Loucy (cell line): ENCODE measurements at regions not wholly inside any gene's neighbourhood (a gene's known extent, or its start where the extent isn't known, plus 50 kb on each side); places are given as distances from the start of the nearest gene placed in this dataset.

Experiments used
- EZH2phosphoT487 ChIP-seq: fragments of 200-600 bp; IDR thresholded peaks from 2 replicates; pipeline ENCODE4 v1.6.1; 2018; ENCODE audit warnings: antibody characterized with exemption, mild to moderate bottlenecking, moderate library complexity, borderline replicate concordance
- TF ChIP-seq, protein P1 (sequence below): fragments of 200-600 bp; sonication (generic); conservative IDR thresholded peaks from 2 replicates; pipeline ENCODE4 v1.5.1; 2014; ENCODE audit warnings: mild to moderate bottlenecking, antibody characterized with exemption, low read length

DNA sequence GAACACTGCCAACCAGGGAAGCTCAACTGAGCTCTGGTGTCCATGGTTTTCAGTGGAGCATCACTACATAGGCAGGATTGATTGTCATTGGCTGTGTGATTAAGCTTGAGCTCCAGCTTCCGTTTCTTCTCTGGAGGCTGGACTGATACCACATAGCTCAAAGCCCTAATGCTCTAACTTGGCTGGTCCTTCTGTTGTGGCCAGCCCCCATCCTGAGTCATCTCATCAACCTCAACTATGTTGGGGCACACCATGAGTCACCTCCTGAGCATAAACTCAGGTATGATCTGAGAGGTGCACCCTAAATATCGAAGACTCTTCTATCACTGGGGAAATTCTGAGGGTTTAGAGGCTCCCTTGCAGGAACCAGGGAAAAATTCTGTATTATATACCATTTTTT, 114.5 kb upstream of the INHBA start:
- TF ChIP-seq, protein P1, sequence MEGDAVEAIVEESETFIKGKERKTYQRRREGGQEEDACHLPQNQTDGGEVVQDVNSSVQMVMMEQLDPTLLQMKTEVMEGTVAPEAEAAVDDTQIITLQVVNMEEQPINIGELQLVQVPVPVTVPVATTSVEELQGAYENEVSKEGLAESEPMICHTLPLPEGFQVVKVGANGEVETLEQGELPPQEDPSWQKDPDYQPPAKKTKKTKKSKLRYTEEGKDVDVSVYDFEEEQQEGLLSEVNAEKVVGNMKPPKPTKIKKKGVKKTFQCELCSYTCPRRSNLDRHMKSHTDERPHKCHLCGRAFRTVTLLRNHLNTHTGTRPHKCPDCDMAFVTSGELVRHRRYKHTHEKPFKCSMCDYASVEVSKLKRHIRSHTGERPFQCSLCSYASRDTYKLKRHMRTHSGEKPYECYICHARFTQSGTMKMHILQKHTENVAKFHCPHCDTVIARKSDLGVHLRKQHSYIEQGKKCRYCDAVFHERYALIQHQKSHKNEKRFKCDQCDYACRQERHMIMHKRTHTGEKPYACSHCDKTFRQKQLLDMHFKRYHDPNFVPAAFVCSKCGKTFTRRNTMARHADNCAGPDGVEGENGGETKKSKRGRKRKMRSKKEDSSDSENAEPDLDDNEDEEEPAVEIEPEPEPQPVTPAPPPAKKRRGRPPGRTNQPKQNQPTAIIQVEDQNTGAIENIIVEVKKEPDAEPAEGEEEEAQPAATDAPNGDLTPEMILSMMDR: no peak
- no peak for TF ChIP-seq EZH2phosphoT487
